A549 (cell line): ENCODE measurements at regions not wholly inside any gene's neighbourhood (a gene's known extent, or its start where the extent isn't known, plus 50 kb on each side); places are given as distances from the start of the nearest gene placed in this dataset.

ENCODE experiments used
- CTCF ChIP-seq: fragments of >200 bp; sonication (Bioruptor Twin); formaldehyde crosslinking; IDR thresholded peaks from 3 replicates; pipeline ENCODE4 v1.5.1; 2016
- JUN ChIP-seq, 2 experiments: fragments of >200 bp; sonication (Bioruptor Twin); formaldehyde crosslinking; IDR thresholded peaks; 2 replicates in 1 of 2; 3 replicates in 1 of 2; pipeline ENCODE4 v1.6.1; 2016 to 2017
- POLR2A ChIP-seq: IDR thresholded peaks from 2 replicates; pipeline ENCODE4 v1.6.1; 2012; ENCODE audit warnings: mild to moderate bottlenecking, low read length

GRCh38 chr2:171227066-171227782, 66.5 kb upstream of the TLK1 start:
- TF ChIP-seq JUN (IDR thresholded peaks at IDR 0.05) (no peak), CTCF (no peak), POLR2A (no peak)
